GM18507 (cell line): ENCODE measurements at regions not wholly inside any gene's neighbourhood (a gene's known extent, or its start where the extent isn't known, plus 50 kb on each side); places are given as distances from the start of the nearest gene placed in this dataset.
"Not testable (repeated sequence)": the region's sequence is repeated elsewhere in the genome, so short reads cannot be mapped to it uniquely, and the experiment has no call there.

Source experiments
- DNase-seq: peaks from one replicate; pipeline ENCODE4 v3.0.0; 2011; ENCODE audit warnings: low read depth; ENCODE audit not compliant: insufficient read length; ENCODE audit errors: extremely low spot score
- FAIRE-seq: peaks from 2 replicates; lab custom pipeline; 2011; peaks lifted over from hg19 to GRCh38; lab: Jason Lieb, UNC

- no peak for FAIRE-seq
- DNase-seq = no peak
Measured at GRCh38 chr9:115553060-115553773, 435.3 kb upstream of the TNC start.

DNA sequence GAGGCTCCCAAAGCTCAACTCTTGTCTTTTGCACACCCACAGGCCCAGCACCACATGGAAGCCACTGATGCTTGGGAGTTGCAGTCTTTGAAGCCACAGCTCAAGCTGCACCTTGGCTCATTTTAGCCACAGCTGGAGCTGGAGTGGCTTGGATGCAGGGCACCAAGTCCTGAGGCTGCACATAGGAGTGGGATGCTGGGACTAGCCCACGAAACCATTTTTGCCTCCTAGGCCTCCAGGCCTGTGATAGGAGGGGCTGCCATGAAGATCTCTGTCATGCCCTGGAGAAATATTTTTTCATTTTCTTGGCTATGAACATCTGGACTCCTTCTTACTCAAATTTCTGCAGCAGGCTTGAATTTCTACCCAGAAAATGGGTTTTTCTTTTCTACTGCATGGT lies 438.5 kb upstream of the TNC start:
- FAIRE-seq (no peak), DNase-seq (no peak)

- FAIRE-seq = no peak
- DNase-seq = no peak
Measured at GRCh38 chr9:115575147-115575546, 457.2 kb upstream of the TNC start.

DNA sequence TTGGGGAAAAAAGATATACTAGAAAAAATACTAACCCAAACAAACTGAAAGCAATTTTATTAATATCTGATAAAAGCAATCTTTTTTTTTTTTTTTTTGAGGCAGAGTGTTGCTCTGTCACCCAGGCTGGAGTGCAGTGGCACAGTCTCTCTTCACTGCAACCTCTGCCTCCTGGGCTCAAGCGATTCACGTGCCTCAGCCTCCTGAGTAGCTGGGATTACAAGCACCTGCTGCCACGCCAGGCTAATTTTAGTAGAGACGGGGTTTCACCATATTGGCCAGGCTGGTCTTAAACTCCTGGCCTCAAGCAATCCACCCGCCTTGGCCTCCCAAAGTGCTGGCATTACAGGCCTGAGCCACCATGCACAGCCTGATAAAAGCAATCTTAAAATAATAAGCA lies 467.5 kb upstream of the TNC start:
- FAIRE-seq, DNase-seq: not testable (repeated sequence)

DNA sequence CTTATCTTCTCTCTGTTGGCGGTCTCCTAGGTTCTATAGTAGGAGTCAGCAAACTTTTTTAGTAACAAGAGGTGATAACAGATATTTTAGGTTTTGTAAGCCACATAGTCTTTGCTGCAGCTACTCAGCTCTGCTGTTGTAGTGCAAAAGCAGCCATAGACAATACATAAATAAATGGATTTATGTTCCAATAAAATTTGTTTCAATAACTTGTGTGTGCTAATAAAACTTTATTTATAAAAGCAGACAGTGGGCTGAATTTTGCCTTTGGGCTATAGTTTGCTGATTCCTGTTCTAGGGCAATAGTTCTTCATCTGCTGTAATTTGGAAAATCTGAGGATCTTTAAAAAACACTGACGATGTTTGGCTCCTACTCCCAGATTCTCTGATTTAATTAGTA lies 469.4 kb upstream of the TNC start:
- FAIRE-seq (no peak), DNase-seq (no peak)

DNA sequence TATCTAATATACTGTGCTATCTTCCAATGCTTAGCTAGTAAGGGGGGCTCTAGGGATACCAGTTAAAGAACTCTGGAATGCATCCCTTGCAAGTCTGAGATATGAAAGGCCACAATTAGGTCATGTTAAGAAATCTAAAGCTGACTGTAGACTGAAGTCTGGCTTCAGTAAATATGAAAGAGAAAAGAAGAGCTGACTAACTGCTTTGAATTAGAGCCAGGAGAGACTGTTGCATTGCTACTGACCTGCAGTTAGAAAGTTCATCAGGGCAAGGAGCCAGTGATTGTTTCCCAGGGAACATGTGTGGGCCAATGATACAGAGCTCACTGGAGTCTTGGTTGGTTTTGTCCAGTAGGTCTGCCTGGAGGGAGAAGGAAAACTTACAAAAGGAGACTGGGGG lies 472.1 kb upstream of the TNC start:
- no peak for DNase-seq
- FAIRE-seq = no peak

DNA sequence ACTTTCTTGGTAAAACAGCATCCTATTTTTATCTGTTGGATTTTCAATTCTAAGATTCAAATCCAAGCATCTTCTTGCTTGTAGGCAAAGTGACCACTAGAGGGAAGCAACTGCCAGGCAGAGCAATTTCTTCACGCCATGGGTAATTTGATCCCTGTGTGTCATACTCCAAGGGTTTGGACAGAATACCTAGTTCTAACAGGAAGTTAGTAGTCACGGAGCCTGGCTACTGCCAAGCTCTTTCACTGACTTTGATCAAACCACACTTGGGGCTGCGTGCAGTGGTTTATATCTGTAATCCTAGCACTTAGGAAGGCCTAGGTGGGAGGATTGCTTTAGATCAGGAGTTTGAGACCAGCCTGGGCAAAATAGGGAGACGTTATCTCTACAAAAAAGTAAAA lies 473.6 kb upstream of the TNC start:
- DNase-seq (no peak), FAIRE-seq (peak; percentile 60)

GRCh38 chr9:115593587-115594091 lies 475.7 kb upstream of the TNC start:
- FAIRE-seq = peak; percentile 70
- peak; percentile 5 for DNase-seq

DNA sequence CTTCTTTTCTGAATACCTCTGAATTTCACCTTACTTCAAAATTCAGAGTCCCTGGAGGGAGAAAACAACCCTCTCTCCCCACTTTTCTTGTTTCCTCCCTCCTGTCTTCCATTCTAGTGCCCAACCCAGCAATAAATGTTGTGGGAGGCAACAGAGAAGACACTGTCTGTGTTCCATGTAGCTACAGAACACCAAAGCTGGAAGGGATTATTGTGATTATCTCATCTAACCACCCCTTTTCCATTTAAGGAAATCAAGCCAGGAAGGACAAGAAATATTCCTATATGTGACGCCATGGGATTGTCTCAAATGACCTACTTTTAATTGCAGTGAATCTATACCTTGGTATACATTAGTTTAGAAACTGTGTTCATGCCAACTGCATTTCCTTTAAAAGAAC lies 476.6 kb upstream of the TNC start:
- DNase-seq (no peak), FAIRE-seq (no peak)

GRCh38 chr9:115596021-115596745 lies 478.2 kb upstream of the TNC start:
- DNase-seq (no peak), FAIRE-seq (no peak)

- DNase-seq (no peak), FAIRE-seq (no peak)
Measured at GRCh38 chr9:115596746-115597080, 478.8 kb upstream of the TNC start.

- no peak for FAIRE-seq
Measured at GRCh38 chr9:115597330-115597895, 479.5 kb upstream of the TNC start.

DNA sequence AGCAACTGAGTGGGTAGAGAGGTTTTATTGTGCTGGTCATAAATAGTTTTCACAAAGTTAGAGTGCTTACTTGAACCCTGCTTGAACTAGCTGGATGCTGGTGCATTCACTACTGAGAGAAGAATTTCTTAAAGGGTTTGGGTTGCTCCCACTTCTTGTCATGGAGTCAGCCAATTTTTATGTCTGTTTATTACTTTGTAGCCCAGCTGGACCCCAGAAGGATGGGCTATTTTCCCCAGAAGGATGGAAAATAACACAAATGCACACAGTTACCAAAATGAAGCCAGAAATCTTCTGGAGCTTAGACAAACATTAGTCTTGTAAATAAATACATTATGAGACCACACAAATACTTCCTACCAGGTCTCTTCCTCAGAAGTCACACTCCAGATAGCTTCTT lies 480.8 kb upstream of the TNC start:
- no peak for DNase-seq
- no peak for FAIRE-seq

More at GRCh38 chr9:115597330-115597895, 479.5 kb upstream of the TNC start:
- DNase-seq = no peak

- no peak for FAIRE-seq
- DNase-seq = no peak
Measured at GRCh38 chr9:115599898-115600297, 481.9 kb upstream of the TNC start.

DNA sequence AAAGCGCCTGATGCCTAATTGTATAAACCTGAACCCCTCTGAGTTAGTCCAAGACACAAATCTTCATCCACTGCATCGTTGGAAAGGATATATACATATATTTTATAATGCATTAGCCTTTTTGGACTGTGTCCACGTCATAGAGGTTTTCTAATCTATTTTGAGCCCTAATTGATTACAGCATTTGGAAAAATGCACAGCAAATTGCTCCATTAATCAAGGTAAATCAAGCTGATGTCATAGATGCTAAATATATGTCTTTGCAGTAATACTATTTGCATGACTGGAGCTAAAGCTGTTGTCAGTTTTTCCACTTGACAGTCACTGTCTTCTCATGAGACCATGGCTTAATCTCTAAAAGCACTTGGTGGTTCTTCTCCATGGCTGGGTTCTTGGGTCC lies 483.5 kb upstream of the TNC start:
- DNase-seq = no peak
- FAIRE-seq = no peak

DNA sequence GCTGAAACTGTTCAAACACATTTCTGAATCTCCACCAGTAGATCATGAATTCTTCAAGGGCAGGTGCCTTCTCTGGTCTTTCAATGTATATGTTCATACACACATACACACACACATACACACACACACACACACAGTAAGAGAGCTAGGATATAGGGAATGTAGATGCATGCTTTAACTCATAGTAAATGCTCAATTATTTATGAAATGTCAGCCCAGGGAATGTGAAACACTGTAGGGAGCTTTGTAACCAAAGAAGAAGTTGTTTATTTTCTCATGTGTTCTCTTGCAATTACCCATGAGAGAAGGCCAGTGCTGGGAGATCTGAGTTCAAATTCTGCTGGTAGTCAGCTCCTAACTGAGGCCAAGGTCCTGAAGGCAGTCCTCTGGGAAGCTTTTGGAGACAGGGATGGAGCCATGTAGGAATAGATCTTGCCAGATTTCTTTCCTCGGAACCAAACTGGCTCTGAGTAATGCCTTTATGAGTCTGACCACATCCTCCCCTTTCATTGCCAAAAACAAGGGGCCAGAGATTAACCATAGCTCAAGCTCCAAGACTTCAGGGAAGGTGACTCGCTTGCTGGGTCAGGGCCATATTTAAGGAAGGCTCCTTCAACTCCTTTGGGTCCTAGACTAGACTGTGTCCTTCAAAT lies 487.0 kb upstream of the TNC start:
- DNase-seq (no peak), FAIRE-seq (no peak)

DNA sequence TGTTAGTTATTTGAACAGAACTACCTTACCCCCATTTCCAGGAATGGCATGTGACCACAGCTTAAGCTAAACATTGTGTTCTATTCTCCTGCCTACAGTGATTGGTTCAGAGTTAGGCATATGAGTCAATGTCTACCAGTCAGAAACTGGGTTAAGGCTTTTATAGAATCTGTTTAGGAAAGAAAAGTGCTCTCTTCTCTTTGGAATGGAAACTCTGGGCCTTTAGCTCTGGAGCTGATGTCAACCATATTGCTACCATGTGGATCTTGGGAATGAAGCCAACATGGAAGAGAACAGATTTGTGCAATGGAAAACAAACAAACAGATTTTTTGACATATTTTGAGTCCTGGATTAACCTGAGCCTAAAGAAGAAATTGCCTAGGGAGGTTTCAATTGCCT lies 488.9 kb upstream of the TNC start:
- FAIRE-seq (no peak), DNase-seq (no peak)

- DNase-seq (no peak), FAIRE-seq (no peak)
Measured at GRCh38 chr9:115614326-115614999, 496.5 kb upstream of the TNC start.

DNA sequence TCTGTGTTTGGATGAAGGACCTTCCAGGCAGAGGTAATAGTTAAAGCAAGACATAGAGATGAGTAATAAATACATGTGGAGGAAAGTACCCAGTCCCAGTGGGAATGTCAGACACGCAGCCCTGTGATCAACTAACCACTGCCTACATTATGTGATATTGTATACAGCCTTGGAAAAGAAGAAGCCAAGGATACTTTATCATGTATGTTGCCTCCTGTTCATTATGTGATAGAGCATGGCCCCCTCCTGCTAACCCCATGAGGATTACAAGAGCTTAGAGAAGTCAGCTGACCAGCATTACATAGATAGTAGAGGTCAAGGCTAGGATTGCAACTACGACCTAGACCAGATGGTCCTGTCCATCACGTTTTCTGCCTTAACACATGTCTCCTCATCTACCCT lies 497.0 kb upstream of the TNC start:
- FAIRE-seq (no peak), DNase-seq (no peak)
